Hepatocyte (in vitro differentiated cells): ENCODE measurements at regions not wholly inside any gene's neighbourhood (a gene's known extent, or its start where the extent isn't known, plus 50 kb on each side); places are given as distances from the start of the nearest gene placed in this dataset.

Experiments used
- DNase-seq: peaks from one replicate; pipeline ENCODE4 v3.0.0-alpha.2; 2016; ENCODE audit warnings: low spot score
- H2AFZ ChIP-seq: fragments of 200-600 bp; sonication (generic); 2 replicates; pipeline ENCODE4 v1.6.0; 2016; ENCODE audit warnings: antibody characterized with exemption, mild to moderate bottlenecking
- H3K27ac ChIP-seq: fragments of 200-600 bp; sonication (generic); 2 replicates; pipeline ENCODE4 v1.5.1; 2016; ENCODE audit warnings: mild to moderate bottlenecking
- H3K27me3 ChIP-seq: fragments of 200-600 bp; sonication (generic); 2 replicates; pipeline ENCODE4 v1.6.1; 2016
- H3K36me3 ChIP-seq: fragments of 200-600 bp; sonication (generic); replicated peaks from 2 replicates; pipeline ENCODE4 v1.5.1; 2016; ENCODE audit warnings: low read depth; ENCODE audit not compliant: insufficient read depth
- H3K4me1 ChIP-seq: fragments of 200-600 bp; sonication (generic); 2 replicates; pipeline ENCODE4 v1.5.1; 2016; ENCODE audit warnings: mild to moderate bottlenecking, moderate library complexity; ENCODE audit not compliant: insufficient read depth
- H3K4me2 ChIP-seq: fragments of 200-600 bp; sonication (generic); 2 replicates; pipeline ENCODE4 v1.6.0; 2016
- H3K4me3 ChIP-seq: fragments of 200-600 bp; sonication (generic); 2 replicates; pipeline ENCODE4 v1.5.1; 2016; ENCODE audit warnings: mild to moderate bottlenecking
- H3K79me2 ChIP-seq: fragments of 200-600 bp; sonication (generic); 2 replicates; pipeline ENCODE4 v1.6.0; 2017; ENCODE audit warnings: mild to moderate bottlenecking
- H3K9me2 ChIP-seq: fragments of 200-600 bp; sonication (generic); replicated peaks from 2 replicates; pipeline ENCODE4 v1.6.0; 2017; ENCODE audit warnings: mild to moderate bottlenecking; ENCODE audit not compliant: insufficient read depth
- H3K9me3 ChIP-seq: fragments of 200-600 bp; sonication (generic); 2 replicates; pipeline ENCODE4 v1.5.1; 2016; ENCODE audit warnings: low read depth, mild to moderate bottlenecking
- H4K20me1 ChIP-seq: fragments of 200-600 bp; sonication (generic); 2 replicates; pipeline ENCODE4 v1.6.0; 2016; ENCODE audit warnings: mild to moderate bottlenecking; ENCODE audit not compliant: insufficient read depth, poor library complexity, severe bottlenecking
- EZH2 ChIP-seq: fragments of 200-600 bp; sonication (generic); IDR thresholded peaks from 2 replicates; pipeline ENCODE4 v1.6.1; 2016; ENCODE audit warnings: antibody characterized with exemption, mild to moderate bottlenecking, borderline replicate concordance
- EZH2phosphoT487 ChIP-seq: fragments of 200-600 bp; sonication (generic); IDR thresholded peaks from one replicate; pipeline ENCODE4 v1.6.1; 2018; ENCODE audit warnings: antibody characterized with exemption, mild to moderate bottlenecking, low read depth, moderate library complexity; ENCODE audit not compliant: unreplicated experiment, severe bottlenecking
- WGBS: methylation state at CpG from one replicate; pipeline ENCODE4 v1.1.6; 2016; ENCODE audit warnings: low lambda C conversion rate; ENCODE audit errors: missing lambda C conversion rate; 5-methylcytosine and 5-hydroxymethylcytosine counted together
- TF ChIP-seq, protein P1 (sequence below): fragments of 200-600 bp; sonication (generic); IDR thresholded peaks from 2 replicates; pipeline ENCODE4 v1.5.1; 2016; ENCODE audit warnings: antibody characterized with exemption, mild to moderate bottlenecking; ENCODE audit not compliant: poor library complexity

DNA sequence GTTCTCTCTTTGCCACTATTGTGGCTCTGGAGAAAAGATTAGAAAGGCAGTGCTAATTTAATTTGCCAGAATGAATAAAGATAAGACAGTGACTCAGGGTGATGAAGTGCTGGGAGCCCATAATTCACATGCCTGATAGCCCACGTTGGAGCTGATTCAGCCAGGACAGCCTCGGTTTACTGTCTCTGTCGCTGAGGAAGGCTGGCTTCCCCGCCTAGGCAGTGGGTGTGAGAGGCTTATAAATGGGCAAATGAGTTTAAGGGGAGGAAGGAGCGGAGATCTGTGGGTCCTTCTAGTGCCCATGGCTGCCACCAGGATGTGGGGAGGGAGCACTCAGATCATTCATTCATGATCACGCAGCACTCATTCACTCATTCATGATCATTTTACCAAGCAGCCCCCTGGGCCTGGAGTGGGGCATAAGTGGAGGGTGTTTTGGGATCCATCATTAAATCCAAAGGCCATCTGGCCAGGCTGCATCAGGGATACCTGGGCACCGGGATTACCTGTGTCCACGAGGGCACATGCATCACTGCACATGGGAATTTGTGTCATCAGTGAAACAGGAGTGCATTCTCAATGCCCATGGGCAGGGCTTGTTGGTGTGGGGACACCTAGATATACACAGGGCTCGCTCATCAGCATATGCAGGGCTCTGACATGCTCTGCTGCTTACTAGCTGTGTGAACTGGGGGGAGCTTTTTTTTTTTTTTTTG, 315.4 kb downstream of the MATN1 start:
- TF ChIP-seq EZH2: no peak
- TF ChIP-seq, protein P1, sequence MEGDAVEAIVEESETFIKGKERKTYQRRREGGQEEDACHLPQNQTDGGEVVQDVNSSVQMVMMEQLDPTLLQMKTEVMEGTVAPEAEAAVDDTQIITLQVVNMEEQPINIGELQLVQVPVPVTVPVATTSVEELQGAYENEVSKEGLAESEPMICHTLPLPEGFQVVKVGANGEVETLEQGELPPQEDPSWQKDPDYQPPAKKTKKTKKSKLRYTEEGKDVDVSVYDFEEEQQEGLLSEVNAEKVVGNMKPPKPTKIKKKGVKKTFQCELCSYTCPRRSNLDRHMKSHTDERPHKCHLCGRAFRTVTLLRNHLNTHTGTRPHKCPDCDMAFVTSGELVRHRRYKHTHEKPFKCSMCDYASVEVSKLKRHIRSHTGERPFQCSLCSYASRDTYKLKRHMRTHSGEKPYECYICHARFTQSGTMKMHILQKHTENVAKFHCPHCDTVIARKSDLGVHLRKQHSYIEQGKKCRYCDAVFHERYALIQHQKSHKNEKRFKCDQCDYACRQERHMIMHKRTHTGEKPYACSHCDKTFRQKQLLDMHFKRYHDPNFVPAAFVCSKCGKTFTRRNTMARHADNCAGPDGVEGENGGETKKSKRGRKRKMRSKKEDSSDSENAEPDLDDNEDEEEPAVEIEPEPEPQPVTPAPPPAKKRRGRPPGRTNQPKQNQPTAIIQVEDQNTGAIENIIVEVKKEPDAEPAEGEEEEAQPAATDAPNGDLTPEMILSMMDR: no peak
- H3K4me2 ChIP-seq: no peak overlapping the region
- H3K4me3 ChIP-seq: no peak overlapping the region
- H3K79me2 ChIP-seq: no peaks in the 10 kb centered on the region
- H3K27me3 ChIP-seq: peaks cover 6% of the 10 kb centered on the region
- H3K9me2 ChIP-seq: no peaks in the 10 kb centered on the region
- H3K27ac ChIP-seq: no peak overlapping the region
- no peaks in the 10 kb centered on the region for H4K20me1 ChIP-seq
- 75% methylated on average over 9 of the region's 9 CpGs for whole genome bisulfite sequencing
- H2AFZ ChIP-seq: no peak overlapping the region
- H3K36me3 ChIP-seq: no peaks in the 10 kb centered on the region
- no peak for DNase-seq
- no peaks in the 10 kb centered on the region for H3K9me3 ChIP-seq
- H3K4me1 ChIP-seq: no peaks in the 10 kb centered on the region

- WGBS: 65% methylated on average over 18 of the region's 18 CpGs
- no peaks in the 10 kb centered on the region for H3K9me3 ChIP-seq
- no peaks in the 10 kb centered on the region for H3K36me3 ChIP-seq
- no peaks in the 10 kb centered on the region for H3K9me2 ChIP-seq
- DNase-seq: no peak
- TF ChIP-seq EZH2phosphoT487 (no peak), EZH2 (no peak)
- TF ChIP-seq, protein P1: no peak
- no peak overlapping the region for H3K27ac ChIP-seq
- H3K27me3 ChIP-seq: peaks cover 6% of the 10 kb centered on the region
- no peaks in the 10 kb centered on the region for H3K79me2 ChIP-seq
- no peaks in the 10 kb centered on the region for H3K4me1 ChIP-seq
- H2AFZ ChIP-seq: no peak overlapping the region
- no peaks in the 10 kb centered on the region for H4K20me1 ChIP-seq
- H3K4me3 ChIP-seq: no peak overlapping the region
- H3K4me2 ChIP-seq: no peak overlapping the region
These were observed 316.2 kb downstream of the MATN1 start for GRCh38 chr1:30406996-30407864.

- H3K9me2 ChIP-seq: no peaks in the 10 kb centered on the region
- H3K27ac ChIP-seq: no peak overlapping the region
- H4K20me1 ChIP-seq: no peaks in the 10 kb centered on the region
- no peaks in the 10 kb centered on the region for H3K36me3 ChIP-seq
- TF ChIP-seq EZH2 (no peak), EZH2phosphoT487 (no peak)
- TF ChIP-seq, protein P1: no peak
- H3K4me3 ChIP-seq: no peak overlapping the region
- no peaks in the 10 kb centered on the region for H3K79me2 ChIP-seq
- H3K4me2 ChIP-seq: no peak overlapping the region
- H2AFZ ChIP-seq: no peak overlapping the region
- WGBS: 85% methylated on average over 8 of the region's 8 CpGs
- no peaks in the 10 kb centered on the region for H3K4me1 ChIP-seq
- DNase-seq: no peak
- peaks cover 6% of the 10 kb centered on the region for H3K27me3 ChIP-seq
- H3K9me3 ChIP-seq: no peaks in the 10 kb centered on the region
These were observed 317.7 kb downstream of the MATN1 start for GRCh38 chr1:30405631-30406212.
